EH (cell line): ENCODE measurements at regions not wholly inside any gene's neighbourhood (a gene's known extent, or its start where the extent isn't known, plus 50 kb on each side); places are given as distances from the start of the nearest gene placed in this dataset.

Experiments used
- DNase-seq: peaks from one replicate; pipeline ENCODE4 v3.0.0-alpha.2; 2015; ENCODE audit warnings: low read depth

DNA sequence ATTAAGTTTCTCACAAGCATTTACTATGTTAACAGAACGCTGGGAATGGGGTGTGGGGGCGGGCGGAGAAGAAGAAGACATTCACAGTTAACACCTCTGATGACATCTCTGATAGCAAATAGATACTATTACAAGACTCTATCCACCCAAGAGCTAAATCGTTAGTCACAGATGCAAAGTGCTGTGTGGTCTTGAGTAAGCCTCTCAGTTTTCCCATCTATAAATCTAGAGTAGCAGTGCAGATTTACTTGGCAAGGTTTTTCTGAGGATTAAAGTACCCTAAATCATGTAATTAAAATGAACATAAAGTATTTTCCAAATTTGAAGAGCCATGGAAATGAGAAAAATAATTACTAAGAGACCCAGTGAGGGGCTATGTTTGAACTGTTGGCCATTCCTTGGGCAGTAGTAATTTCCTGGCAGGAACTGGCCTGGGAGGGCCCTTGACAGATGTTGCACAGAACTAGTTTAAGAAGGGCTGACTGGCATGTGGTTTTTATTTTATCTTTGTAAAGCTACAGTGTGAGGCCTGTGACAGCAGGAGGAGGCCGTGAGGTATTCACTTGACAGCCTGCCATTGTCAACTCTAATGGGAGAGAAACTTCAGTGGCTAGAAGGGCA lies 58.7 kb upstream of the APOBEC4 start:
- peak; percentile 81 for DNase-seq

DNA sequence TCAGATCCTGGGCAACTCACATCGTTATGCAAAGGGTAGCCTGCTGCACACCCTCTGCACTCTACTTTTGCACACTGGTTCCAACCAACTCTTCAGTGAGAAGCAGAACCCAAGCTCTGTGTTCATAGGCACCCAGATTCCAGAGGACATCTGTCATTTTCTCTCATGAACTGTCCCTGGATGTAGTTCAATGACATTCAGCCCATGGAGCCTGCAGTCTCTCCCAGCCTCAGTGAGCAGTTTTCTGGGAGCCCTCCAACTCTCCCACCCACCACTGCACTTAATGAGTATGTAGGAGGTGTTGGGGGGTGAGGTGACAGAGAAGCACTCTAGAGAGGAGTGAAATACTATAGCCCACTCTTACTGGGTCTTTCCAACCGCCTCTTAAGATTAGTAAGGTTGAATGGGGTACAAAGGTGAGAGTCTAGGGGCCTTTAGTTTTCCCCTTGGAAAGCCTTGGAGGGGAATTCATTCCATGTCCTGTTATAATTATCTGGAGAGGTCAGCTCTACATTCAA lies 58.1 kb upstream of the APOBEC4 start:
- no peak for DNase-seq

DNA sequence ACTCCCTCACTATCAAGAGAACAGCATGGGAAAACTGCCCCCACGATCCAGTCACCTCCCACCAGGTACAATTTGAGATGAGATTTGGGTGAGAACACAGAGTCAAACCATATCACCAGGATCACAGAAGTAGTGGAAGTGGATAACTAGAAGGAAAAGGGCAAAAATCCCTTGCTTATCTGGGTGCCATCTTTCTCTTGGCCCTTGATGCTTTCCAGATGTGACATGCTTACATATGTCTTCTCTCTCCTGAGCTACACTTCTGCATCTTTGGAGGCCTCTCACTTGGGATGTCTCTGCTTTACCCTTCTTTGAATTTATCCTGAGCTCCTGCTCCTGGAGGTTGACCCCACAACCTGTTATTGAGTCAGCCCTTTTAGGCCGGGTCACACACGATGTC lies 57.6 kb upstream of the APOBEC4 start:
- DNase-seq = no peak

DNA sequence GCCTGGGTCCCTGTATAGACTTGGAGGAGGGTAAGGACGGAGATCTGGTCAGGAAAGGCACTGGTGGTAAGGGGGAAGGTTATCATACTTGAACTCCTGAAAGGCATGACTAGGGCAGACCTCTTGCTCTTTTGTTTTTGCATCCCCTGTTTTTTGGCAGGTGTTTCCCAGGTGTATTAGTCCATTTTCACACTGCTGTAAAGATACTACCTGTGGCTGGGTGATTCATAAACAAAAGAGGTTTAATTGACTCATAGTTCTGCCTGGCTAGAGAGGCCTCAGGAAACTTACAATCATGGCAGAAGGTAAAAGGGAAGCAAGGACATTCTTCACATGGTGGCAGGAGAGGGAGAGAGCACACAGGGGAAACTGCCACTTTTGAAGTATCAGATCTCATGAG lies 57.2 kb upstream of the APOBEC4 start:
- no peak for DNase-seq

DNA sequence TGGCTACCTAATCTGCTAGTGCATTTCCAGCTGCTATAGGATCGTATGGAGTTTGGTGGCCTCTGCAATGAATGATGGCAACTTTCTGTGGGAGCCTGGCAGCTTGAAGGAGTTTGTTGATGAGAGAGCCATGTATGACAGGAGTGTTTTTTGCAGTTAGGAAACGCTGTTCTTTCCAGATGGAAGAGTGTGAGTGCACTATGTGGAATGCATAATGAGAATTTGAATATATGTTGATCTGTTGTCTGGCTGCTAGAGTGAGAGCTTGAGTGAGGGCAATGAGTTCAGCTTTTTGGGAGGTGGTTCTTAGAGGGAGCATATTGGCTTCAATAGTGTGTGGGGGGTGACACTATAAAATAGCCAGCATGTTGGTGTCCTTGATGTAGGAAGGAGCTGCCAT lies 51.0 kb upstream of the APOBEC4 start:
- DNase-seq = no peak
